GM19239 (cell line): ENCODE measurements at regions not wholly inside any gene's neighbourhood (a gene's known extent, or its start where the extent isn't known, plus 50 kb on each side); places are given as distances from the start of the nearest gene placed in this dataset.
A peak's percentile ranks its signal among the peaks of the same experiment; 100 is the strongest.

Experiments
- DNase-seq: peaks from one replicate; pipeline ENCODE4 v3.0.0; 2011; ENCODE audit warnings: low spot score; ENCODE audit not compliant: insufficient read length
- FAIRE-seq: peaks from 2 replicates; lab custom pipeline; 2011; peaks lifted over from hg19 to GRCh38; lab: Jason Lieb, UNC

GRCh38 chr20:40134176-40134575 lies 554.9 kb downstream of the MAFB start:
- FAIRE-seq = no peak

DNA sequence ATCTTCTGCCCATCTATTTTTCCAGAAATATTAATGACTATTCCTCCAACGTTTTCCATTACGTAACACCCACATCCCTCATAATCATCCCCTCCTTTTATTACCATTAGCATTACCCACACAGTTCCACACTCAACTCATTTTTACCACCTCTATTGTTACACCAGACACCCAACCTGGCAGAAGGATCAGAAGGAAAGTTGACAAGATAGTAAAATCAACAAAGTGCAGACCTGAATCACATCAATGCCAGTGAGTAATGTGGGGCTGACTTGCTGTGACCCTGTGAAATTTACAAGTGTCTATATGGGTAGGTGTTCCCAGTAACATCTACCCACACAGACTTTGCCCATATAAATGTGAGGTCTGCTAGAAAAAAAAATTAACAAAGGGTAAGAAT lies 568.2 kb downstream of the MAFB start:
- FAIRE-seq (no peak), DNase-seq (no peak)

More at GRCh38 chr20:40134176-40134575, 554.9 kb downstream of the MAFB start:
- no peak for DNase-seq

DNA sequence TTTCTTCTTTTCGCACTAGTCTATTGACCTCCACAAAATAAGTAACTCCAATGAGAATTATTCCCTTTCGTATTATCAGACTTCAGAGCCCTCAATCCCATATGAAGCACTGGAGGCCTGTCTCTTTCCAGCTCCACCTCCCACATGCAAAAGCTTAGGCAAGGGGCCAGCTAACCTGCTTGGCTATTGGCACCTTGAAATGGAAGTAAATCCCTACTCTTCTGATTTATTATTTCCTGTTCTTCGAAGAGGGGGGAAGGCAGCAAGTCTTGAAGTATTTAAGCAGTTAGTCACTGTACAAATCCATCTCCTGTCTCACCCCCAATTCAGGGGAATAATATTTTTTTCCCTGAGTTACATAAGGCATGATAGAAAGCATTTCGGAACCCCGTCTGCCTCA lies 577.8 kb downstream of the MAFB start:
- FAIRE-seq (no peak), DNase-seq (no peak)

DNA sequence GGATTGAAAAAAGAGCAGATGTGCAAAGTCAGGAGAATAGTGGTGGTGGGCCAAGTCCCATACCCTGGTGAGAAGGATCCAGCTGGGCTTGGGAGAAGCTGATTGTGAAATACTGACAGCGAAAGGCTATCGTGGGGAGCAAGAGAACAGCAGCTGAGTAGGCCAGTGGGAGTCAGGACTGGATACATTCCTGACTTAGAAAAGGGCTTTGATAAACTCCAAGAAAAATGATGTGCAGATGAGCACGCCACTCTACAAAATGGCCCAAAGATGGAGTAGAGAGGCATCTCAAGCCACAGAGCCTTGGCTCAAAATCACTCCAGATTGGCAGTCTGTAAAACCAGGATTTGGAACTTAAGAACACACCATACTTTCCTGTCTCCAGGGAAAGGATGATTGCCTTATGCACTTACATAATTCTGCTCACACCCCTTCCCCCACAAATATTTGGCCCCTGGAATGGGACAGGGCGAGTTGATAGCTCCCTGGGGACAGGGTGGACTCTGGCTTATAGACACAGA lies 578.7 kb downstream of the MAFB start:
- DNase-seq (no peak), FAIRE-seq (no peak)

- FAIRE-seq (no peak), DNase-seq (no peak)
Measured at GRCh38 chr20:40109136-40109535, 579.9 kb downstream of the MAFB start.

DNA sequence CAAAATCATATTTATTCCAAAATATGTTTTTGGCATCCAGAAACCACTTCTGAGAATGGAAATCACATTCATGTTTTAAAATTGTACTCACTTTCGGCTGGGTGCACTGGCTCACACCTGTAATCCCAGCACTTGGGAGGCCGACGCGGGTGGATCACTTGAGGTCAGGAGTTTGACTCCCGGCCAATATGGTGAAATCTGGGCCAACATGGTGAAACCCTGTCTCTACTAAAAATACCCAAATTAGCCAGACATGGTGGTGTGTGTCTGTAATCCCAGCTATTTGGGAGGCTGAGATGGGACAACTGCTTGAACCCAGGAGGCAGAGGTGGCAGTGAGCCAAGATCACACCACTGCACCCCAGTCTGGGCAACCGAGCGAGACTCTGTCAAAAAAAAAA lies 580.7 kb downstream of the MAFB start:
- no peak for FAIRE-seq
- DNase-seq = no peak

DNA sequence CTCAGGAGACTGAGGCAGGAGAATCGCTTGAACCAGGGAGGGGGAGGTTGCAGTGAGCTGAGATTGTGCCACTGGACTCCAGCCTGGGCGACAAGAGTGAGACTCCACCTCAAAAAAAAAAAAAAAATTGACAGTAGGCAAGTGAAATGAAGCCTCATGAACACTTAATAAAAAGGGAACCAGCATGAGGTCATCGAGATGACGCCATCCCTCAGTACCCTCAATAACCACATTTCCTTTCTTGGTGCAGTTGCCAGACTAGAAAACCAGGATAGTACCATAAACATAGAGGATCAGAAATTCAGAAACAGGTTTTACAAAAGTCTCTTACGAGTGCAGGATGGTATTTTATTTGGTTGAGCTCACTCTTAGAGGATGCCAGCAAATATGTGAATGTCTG lies 584.1 kb downstream of the MAFB start:
- FAIRE-seq (no peak), DNase-seq (no peak)

DNA sequence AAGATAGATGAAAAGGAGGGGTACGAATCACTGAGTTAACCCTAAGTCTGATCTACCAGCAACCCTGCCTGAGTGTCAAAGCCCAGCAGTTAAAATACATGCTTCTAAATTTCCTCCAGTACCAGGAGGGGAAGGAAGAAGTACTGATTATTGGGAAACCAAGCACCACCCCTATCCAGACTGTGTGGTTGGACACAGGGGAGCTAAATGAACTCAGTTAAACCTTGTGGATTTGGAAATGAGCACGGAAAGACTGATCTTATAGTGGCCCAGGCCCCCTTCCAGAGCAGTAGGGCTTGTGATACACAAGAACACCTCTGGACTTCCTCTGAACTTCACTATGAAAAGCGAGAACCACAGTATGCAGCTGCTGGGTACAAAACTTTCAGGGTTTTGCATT lies 585.6 kb downstream of the MAFB start:
- DNase-seq (no peak), FAIRE-seq (no peak)

DNA sequence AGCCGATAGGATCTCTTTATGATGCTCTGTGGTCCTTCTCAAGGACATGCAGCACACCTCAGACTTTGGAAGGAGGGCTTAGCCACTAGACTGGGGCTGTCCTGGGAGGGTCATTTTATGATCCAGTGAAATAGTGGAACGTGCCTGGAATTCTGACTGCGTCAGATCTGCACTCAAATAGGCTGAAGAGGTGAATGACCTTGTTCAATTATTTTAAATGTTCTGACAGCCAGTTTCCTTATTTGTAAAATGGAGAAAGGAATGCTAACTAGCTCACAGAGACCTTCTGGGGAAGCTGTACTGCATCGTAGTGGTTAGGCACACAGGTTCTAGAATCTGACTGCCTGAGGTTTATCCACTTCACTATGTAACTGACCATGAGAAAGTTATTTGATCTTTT lies 587.5 kb downstream of the MAFB start:
- FAIRE-seq (no peak), DNase-seq (no peak)

DNA sequence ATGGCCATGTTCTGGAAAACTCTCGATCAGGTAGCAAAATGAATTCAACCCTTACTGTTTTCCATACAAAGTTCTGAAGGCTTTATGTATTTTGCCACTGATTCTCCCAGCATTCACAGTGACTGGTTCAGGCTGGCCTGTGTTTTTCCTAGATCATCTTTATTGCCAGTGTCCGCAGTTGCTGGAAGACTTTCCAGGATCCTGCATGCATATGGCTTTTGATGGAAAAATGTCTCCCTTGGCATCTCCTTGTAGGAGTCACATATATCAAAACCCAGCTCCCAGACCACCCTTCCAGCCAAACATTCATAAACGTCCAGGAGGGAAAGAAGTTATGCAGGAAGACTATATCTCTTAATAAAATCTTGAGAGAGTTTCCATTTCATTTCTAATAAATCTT lies 588.8 kb downstream of the MAFB start:
- FAIRE-seq = no peak
- no peak for DNase-seq

DNA sequence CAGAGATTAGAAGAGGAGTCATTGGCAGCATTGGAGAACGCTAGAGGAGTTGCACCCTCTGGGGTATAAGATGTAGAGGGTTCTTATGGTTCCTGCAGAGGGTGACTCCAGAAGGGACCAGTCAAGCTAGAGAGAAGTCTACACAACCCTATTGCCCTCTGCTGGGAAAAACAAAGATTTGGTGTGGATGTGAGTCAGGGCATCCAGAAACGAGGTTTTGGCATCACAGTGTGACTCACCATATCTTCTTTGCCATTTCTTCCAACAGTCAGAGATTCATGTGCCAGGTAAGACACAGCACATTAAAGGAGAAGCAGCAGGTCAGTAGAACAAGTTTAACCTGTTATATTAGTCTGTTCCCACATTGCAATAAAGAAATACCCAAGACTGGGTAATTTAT lies 598.8 kb downstream of the MAFB start:
- FAIRE-seq (no peak), DNase-seq (no peak)

DNA sequence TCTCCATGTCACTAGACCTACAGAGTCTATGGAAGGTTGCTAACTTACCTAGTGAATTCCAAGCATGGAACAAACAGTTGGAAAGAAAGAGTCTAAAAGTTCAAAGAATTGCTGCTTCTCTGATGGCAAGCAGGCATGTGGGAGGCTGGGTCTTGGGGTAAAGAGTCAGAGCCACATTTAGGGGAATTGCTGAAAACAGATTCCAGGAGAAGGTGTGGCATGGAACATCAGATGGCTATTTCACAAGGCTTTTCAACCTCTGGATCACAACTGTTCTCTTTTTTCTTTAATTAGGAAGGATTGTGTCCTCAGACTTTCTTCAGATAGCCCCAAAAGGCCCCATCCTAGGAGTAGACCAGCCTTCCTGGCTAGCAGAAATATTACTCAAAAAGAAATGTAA lies 601.5 kb downstream of the MAFB start:
- DNase-seq = no peak

DNA sequence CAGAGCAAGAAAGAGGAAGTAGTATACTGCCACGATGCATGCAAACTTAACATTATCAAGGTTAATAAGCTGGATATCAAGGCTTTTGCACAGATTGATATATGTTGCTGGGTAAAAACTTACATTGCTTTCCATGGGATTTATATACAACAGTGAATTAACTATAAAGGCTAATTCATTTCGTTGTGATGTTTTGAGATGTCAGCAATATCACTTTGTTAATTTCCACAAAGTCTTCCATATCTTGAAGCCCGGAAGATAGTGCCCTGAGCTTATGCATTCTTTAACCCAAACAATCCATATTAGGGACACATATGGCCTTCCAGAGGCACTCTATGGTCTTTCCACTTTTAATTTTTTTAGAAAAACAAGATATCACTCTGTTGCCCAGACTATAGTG lies 603.5 kb downstream of the MAFB start:
- FAIRE-seq = no peak
- no peak for DNase-seq

More for the DNA sequence above, 601.5 kb downstream of the MAFB start:
- no peak for FAIRE-seq

GRCh38 chr20:40082436-40082835 lies 606.6 kb downstream of the MAFB start:
- FAIRE-seq (peak; percentile 51), DNase-seq (no peak)

DNA sequence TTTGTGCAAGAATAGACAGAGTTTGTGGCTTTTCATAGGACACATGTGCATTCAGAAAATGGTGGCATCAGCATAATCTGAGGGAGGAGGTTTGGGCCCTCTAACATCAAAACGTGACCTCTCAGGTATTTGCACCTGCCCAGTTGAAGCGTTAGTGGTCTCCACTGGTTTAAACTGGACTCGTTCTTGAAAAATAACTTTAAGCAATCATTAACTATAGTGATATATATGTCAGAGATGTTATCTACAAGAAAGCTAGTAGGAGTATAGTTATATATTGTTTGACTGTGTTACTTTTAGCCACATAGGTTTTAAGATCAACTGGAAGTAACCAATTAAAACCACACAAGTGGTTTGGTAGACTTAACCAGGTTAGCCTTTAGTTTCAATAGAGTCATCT lies 607.4 kb downstream of the MAFB start:
- DNase-seq = no peak
- FAIRE-seq = no peak

DNA sequence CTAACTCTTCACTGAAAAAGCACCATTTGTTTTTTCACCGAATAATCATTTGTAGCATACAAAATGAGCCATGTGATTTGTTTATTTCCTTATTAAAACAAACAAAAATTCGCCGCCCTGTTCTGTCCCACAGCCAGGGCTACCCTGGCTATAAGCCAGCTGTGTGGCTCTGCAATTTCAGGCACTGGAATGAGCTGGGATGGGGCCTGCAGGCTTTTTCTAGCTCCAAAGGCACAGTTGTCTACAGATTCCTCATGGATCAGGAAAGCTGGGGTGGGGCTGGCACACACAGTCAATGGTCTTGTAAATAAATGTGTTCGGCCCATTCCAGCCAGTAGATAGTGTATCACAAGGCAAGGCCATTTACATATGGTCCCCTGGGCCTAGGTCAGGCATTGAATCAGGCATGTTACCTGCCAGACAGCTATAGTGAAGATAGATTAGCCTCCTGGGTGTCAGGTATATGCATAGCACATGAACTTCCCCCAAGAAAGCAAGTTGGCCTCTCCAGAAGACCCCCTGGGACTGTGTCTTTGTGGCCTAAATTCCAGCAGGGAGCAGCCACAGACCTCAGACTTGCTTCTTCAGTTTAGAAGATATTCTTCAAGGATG lies 608.9 kb downstream of the MAFB start:
- DNase-seq (no peak), FAIRE-seq (no peak)

DNA sequence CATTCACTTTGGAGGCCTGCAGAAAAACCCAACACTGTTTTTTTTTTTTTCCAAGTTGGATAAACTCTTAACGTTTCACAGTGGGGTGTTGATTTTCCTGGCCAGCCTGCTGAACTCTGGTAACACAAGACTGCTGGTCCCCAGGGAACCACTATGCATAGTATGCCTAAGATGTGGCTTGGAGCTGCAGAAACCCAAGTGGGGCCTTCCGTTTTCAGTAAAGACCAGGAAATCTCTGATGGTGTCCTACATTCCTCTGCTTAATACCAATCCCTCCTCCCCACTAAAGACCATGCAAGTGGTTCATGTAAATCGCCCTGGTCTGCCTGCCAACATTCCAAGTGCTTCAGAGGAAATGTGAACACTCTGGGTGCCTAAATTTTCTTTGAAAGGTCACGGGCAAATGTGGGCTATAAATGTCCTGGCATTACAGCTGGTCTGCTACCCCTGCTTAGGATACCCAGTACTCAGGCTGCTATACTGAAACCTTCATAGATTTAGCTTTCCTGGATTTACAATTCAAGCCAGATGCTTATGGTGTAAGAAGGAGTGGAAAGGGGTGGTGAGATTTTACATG lies 615.4 kb downstream of the MAFB start:
- DNase-seq (no peak), FAIRE-seq (no peak)

- DNase-seq (no peak), FAIRE-seq (no peak)
Measured at GRCh38 chr20:40072907-40073306, 616.1 kb downstream of the MAFB start.

DNA sequence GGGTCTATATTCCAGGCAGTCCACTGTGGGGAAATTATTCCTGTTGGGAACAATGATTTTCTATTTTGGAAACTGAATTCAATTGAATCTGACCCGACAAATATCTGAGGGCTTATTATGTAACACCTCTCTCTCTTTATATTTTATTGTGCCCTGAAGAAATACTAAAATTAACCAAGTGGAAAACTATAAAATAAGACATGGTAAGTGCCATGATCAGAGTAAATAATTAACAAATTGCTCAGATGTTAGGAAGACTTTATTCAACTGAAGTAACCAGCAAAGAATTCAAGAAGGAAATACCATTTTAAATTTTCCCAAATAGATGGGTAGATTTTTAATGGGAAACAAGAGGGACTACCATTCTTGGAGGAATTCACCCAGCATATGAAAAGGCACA lies 632.9 kb downstream of the MAFB start:
- no peak for FAIRE-seq
- no peak for DNase-seq

DNA sequence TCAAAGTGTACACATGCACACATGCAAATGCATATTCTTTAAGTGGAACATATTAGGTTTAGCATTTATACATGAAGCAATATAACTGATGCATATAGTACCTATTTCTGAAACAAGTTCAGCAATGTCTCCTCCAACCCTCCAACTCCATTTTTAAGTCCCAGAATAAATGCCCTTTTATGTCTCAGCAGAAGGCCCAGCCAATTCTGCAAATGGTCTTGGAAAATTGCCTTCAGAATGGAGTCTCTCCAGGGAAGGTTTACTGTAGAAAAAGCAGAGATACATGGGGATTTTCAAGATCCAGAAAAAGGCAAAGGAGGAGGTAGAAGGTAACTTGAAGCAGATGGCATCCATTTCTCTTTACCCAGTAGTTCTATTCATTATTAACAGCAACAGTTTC lies 633.3 kb downstream of the MAFB start:
- DNase-seq (no peak), FAIRE-seq (no peak)

- DNase-seq (no peak), FAIRE-seq (no peak)
Measured at GRCh38 chr20:40054311-40054710, 634.7 kb downstream of the MAFB start.

- no peak for FAIRE-seq
- DNase-seq = no peak
Measured at GRCh38 chr20:40050596-40050995, 638.4 kb downstream of the MAFB start.
